ENCODE measurements at regions not wholly inside any gene's neighbourhood (a gene's known extent, or its start where the extent isn't known, plus 50 kb on each side); places are given as distances from the start of the nearest gene placed in this dataset.

GRCh38 chr11:134584706-134585445 lies 172.8 kb upstream of the B3GAT1 start:
- TF ChIP-seq POLR2A (IDR thresholded peaks at IDR 0.05) (no peak), CTCF (IDR thresholded peaks at IDR 0.05) (no peak), EP300 (IDR thresholded peaks at IDR 0.05) (no peak), POLR2AphosphoS5 (IDR thresholded peaks at IDR 0.05) (no peak)
